ENCODE measurements at regions not wholly inside any gene's neighbourhood (a gene's known extent, or its start where the extent isn't known, plus 50 kb on each side); places are given as distances from the start of the nearest gene placed in this dataset.
"Not testable (repeated sequence)": the region's sequence is repeated elsewhere in the genome, so short reads cannot be mapped to it uniquely, and the experiment has no call there.

DNA sequence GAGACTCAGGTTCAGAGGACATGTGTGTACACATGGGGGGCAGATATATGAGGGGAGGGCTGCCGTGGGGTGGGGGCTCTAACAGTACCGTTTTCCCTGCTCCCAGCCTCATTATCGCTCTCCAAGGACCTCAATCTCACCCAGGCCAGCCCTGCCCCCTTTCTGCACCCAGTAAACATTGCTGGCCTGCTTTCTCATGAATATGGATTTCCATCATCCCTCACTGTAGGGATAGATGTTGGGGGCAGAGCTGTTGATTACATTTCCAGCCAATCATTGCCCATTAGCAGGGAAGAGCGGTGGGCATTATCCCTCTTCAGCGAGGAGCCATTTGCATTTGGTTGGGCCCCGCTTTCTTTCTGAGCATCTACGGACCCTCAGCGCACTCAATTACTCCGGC lies 273.8 kb downstream of the RPS6KC1 start:
- DNase-seq = no peak

DNA sequence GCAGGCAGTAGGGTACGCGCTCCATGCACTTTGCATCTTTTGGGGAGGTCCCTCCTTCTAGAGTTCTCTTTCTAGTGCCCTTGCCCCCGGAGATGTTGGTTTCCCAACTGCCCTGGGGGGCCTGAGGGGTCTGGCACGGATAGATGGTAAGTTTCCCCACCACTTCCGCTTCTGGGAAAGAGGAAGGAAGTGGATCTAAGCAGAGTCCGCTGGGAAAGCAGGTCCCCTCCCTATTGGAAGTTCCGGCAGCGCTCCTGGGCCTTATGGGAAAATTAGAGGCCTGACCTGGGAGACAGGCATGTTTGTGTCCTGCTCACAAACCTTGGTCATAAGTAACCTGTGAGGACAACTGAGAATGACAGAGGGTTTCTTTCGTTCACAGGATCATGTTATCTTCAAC lies 274.4 kb downstream of the RPS6KC1 start:
- DNase-seq = no peak

DNA sequence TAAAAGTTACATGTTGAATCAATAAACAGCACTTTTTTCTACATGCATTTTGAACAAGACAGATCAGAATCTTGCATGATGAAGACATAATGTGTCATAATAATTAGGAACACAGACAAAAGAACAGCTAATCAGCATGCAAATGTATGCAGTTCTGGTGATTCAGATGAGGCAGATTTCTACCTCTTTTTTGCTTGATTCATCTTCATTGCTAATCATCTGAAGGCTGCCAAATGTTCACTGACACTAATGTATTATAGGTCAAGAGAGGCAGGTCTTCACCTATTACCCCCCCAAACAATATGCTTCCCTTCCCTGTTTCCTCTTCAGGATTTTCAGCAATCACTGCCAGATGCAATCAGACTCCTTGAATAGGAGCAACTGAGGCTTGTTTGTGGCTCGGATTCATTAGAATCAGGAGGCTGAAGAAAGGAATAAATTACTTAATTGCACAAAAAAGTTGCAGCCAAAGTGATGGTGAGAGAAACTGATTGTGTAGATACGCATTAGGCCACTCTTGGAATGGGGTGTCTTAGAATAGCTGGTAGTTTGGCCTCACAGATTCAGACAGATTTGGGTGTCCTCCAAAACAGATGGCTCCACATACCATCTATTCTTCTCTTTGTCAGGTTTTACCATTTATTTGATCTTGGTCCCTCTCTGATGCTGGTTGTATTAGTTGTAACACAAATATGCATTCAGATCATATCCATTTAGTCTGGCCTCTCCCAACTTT lies 275.4 kb downstream of the RPS6KC1 start:
- DNase-seq = no peak

DNA sequence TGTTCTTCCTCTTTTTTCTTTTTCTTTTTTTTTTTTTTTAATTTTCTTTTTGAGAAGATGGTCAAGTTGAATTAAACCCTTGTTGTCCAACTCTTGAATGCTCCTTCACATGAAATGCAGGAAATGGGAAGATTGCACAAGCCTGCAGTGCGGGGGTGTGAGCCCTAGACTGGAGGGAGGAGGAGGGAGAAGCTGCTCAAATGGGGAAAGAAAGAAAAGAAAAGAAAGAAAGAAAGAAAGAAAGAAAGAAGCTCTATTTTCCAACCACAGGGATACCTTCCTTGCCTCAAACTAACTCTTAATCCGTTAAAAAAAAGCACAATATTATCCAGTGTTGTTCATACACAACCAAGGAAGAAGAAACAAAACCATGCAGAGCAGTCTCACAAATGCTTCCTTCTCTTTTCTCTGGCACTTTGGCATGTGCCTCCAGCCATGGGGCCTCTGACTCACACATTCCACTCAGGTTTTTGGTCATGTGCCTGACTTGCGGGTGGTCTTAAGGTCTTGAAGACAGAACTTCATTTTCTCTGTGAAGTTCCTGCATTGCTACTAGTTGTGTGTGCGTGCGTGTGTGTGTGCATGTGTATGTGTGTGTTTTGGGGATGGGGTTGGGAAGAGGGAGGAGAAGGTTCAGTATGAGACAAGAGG lies 276.1 kb downstream of the RPS6KC1 start:
- DNase-seq = no peak

DNA sequence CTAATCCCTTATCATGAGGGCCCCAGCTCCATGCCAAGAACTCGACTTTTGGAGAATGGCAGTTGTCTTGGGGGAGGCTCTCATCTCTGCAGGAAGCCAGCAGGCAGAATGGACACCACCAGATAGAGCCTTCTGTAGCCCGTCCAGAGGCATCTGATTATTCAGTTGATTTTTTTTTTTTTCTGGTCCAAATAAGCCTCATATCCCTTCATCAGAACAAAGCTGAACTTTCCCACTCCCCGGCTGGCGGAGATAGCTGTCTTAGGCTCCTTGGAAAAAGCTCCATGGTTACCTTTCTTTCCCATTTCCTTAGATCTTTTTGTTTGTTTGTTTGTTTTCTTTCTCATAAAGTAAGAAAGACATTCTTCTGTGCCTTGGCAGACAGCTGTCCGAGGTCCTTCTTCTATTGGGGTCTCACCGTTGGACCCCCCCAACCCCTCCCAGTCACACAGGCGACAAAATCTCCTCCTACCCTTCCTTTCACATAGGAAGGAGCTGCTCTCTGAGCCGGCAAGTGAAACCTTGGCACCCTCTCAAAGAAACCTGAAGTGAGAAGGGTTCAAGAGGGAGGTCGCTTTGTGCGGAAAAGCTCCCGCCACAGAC lies 278.5 kb downstream of the RPS6KC1 start:
- no peak for DNase-seq

DNA sequence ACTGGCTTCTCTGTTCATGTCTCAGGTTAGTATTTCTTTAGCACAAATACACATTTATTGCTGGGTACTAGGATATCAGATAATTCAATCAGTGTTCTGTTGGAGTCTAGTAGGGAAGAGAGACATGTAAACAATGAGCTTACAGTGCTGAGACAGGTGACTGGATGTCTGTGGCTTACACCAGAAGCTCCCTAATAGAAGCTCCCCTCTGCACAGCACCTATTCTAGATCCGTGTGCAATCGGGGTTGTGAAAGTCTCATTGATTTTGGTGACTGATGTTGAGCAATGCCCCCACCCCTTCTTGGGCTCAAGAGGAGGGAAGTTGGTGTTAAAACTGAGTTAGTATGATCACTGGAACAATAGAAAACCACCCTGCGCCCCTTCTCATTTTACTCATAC lies 279.2 kb downstream of the RPS6KC1 start:
- DNase-seq = no peak

DNA sequence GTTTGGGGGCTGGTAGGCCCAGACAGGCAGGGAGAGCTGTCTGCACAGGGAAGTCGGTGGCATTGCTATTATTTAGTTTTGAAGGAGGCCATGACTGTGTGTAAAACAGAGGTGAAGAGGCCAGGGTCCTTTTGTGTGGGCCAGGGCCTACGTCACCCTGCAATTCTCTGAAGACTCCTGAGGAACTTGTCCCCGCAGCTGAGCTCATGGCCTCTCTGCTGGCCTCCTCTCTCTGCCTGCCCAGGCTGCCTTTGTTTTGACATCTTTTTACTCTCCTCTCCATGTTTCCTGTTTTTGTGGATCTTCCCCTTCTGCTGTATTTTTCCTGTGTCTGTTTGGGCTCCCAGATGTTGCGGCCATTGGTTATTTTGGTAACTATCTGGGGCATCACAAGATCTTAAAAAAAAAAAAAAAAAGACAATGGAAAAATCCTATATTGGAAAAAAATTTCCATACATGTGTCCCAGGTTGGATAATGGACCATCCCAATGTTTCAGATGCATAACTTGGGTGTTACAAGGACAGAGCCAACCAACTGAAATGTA lies 280.7 kb downstream of the RPS6KC1 start:
- no peak for DNase-seq

DNA sequence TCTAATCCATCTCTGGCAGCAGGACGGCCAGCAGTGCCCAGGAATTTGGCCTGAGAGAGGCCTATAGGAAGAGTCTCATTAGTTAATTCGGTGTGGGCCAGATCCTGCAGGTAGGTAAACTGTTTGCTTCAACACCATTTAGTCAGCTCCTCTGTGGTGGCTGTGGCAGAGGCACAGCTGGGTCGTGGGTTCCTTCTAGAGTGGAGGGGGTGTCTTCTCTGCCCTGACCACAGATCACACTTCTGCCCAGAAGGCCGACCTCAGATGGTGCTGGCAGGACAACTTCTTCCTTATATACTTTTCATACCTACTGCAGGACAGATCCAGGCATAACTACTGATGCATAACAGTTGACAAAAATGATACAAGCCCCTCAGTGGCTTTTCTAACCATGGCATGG lies 281.4 kb downstream of the RPS6KC1 start:
- DNase-seq = no peak

DNA sequence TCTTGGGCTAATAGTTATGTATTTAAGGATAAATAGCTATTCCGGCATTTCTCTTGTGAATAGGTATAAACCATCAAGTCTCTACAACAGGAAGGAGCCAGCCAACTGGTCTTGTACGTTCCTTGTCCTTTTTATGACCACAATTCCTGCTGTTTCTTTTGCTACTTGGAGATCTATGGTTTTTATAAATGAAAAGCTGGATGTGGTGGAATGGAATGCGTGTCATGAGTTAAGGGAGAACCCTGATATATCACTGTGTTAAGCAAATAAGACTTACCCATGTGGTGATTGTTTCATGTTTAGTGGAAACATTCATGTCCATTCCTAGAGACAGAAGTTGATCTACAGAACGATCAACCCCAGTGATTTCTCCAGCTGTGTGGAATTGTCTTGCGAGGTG lies 282.1 kb downstream of the RPS6KC1 start:
- no peak for DNase-seq

DNA sequence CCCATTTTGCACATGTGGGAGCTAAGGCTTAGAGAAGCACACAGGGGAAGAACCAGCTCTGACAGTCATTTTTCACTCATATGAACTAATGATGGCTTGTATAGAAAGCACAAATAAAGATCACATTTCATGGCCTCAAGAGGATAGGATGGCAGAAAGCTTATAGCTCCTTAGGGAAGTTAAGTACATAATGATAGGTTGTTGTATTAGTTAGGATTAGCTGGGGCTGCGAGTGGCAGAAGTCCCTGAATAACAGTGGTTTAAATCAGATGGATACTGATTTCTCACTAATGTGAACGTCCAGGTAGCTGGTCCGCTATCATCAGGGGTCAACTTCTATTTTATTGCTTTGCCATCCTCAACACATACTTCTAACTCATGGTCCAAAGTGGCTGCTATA lies 284.0 kb downstream of the RPS6KC1 start:
- no peak for DNase-seq

DNA sequence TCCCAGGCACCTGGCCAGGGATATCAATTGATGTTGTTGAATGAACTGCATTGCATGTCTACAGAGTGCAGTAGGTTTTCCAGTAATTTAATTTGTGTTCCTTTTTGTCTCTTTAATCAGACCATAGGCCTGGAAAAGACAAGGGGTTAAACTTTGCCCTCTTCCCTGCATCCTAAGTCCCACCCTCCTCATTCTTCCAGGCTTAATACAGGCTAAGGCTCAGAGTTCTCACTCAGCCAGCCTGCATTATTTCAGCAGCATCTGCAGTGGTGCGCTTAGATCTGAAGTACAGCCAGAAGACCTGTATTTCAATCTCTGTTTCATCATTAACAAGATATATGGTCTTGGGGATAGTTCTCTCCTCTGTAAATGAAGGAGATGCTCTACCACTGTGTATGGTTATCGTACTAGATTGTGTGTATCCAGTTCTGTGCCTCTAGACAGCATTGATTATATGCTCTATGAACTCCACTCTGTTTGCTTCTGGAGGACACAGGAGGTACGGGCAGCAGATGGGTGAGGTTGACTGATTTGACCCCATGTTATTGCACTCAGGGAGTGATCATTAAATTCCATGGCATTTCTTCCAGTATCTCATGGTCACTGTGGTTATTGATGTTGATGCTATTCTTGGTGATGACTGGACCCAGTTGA lies 286.1 kb downstream of the RPS6KC1 start:
- no peak for DNase-seq

DNA sequence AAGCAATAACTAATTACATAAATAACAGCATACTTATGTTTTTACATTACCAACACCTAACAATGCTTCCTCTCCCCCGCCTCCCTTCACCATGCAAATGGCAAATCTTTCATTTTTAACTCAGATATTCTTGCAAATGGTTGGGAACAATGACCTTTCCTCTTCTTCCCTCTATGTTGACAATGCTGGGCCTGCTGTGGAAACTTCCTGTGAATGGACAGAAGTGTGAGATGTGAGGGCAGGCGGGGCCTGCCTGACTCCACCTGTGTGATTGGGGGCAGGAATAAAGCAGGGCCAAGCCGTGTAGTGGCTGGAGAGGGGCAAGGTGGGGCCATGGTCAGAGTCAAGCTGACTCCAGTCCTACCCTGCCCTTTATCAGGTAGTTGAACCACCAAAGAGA lies 289.6 kb downstream of the RPS6KC1 start:
- DNase-seq = no peak

DNA sequence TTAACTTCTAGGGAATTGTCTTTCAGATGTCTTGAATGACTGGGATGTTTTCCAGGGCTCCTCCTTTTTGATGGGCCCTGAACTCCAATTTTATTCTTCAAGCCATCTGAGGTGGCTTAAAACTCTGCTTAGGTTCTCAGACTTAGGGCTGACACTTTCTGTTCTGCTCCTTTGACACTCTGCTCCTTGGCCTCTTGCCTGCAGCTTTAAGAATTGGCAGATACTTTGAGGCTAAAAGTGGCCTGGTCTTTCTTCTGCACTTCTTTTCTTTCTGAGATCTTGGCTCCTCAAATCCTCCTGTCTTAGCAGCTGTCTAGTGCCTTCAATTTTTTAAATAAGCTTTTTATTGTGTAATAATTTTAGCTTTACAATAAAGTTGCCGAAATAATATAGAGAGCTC lies 294.6 kb downstream of the RPS6KC1 start:
- DNase-seq = no peak

DNA sequence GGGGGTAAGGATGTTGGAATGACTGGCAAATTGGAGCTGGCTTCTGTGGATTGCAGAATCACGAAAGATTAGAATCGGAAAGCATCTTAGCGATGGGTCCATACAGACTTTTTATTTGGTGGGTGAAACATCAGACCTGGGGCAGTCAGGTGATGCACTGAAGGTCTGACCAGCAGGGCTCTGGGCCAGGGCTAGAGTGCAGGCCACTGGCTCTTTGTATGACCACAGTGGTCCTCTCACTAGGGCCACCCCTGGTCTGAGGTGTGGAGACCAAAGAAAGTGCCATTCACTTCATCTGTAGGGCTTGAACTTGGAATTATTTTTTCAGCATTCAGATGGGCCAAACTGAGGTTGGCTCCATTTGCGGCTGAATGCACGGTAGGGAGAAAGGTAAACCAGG lies 306.4 kb downstream of the RPS6KC1 start:
- DNase-seq = no peak

DNA sequence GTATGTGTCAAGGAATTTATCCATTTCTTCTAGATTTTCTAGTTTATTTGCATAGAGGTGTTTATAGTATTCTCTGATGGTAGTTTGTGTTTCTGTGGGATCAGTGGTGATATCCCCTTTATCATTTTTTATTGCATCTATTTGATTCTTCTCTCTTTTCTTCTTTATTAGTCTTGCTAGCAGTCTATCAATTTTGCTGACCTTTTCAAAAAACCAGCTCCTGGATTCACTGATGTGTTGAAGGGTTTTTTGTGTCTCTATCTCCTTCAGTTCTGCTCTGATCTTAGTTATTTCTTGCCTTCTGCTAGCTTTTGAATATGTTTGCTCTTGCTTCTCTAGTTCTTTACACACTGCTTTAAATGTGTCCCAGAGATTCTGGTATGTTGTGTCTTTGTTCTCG lies 307.3 kb downstream of the RPS6KC1 start:
- DNase-seq = not testable (repeated sequence)

DNA sequence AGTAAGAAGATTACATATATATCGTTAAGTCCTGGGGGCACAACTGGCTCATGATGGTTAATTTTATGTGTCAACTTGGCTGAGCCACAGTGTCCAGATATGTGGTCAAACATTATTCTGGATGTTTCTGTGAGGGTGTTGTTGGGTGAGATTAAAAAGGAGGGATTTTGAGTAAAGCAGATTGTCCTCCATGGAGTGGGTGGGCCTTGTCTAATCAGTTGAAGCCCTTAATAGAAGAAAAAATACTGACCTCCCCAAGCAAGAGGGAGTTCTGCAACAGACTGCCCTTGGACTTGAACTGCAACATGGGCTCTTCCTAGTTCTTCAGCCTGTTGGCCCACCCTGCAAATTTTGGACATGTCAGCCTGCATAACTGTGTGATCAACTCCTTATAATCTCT lies 311.6 kb downstream of the RPS6KC1 start:
- DNase-seq = no peak

DNA sequence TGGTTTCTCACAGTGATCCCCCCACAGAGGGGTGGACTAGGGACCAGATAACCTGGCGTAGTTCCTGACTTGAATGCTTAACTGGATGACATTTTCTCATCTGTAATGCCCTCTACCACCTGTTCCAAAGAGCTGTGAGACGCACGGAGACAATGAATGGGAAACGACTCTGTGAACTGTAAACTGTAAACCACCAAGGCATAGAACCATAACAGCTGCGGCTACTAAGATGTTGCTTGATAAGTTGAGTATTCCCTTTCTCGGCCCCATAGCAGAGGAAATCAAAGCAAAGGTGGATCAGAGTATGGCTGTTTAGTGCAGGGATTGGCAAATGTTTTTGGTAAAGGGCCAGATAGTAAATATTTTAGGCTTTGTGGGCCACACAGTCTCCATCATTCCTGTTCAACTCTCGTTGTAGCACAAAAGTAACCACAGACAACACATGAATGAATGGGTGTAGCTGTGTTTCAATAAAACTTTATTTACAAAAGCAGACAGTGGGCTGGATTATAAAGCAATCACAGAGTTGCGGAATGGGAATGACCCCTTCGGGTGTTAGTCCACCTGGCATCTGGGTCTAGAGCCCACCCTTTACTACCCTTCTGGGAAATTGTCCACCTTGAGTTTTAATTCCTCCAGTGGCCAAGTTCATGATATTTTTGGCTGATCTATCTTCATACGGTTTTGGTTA lies 315.2 kb downstream of the RPS6KC1 start:
- no peak for DNase-seq

DNA sequence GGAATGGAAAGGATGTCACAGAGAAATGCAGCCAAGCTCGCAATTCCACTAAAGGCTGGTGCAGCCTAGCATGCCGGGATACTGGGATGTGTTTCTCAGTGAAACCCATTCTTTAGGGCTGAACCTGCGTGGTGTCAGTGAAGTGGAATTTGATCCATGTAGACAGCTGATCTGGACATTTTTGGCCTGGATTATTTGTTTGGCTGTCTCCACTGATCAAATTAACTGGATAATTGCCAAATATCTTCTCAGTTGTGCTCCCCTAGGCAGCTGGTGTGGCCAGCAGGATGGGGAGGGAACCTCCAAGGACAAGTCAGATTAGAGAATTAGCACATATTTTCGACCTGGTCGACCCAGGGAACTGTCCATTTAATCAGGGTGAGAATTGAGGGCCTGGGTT lies 318.4 kb downstream of the RPS6KC1 start:
- no peak for DNase-seq

DNA sequence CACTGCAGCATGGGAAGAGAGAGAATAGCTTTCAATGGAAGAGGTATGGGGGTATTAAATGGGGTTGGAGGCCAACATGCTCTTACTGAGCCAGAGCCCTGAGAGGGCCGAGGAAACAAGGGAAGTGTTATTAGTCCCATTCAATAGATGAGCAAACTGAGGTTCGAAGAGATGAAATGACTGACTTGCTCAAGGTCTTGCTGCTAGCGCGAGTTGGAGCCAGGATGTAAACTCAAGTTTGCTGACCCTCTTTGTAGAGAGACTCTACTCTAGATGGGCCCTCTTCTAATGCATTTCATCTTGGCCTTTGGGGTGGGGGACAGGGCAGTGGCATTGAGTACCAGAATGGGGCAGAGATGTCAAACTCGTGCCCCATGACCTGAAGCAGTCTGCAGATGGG lies 319.5 kb downstream of the RPS6KC1 start:
- no peak for DNase-seq

DNA sequence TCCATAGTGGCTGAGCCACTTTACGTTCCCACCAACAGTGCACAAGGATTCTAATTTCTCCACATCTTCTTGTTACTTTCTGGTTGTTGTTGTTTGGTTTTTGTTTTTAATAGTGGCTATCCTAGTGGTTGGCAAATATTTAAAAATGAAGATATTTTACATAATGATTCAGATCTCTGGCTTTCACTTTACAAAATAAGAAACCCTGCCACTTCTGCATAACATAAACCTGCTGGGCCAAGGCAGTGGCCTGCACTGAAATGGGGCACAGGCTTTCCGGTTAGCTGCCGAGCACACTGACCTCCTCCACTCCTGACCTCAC lies 320.4 kb downstream of the RPS6KC1 start:
- DNase-seq = no peak

DNA sequence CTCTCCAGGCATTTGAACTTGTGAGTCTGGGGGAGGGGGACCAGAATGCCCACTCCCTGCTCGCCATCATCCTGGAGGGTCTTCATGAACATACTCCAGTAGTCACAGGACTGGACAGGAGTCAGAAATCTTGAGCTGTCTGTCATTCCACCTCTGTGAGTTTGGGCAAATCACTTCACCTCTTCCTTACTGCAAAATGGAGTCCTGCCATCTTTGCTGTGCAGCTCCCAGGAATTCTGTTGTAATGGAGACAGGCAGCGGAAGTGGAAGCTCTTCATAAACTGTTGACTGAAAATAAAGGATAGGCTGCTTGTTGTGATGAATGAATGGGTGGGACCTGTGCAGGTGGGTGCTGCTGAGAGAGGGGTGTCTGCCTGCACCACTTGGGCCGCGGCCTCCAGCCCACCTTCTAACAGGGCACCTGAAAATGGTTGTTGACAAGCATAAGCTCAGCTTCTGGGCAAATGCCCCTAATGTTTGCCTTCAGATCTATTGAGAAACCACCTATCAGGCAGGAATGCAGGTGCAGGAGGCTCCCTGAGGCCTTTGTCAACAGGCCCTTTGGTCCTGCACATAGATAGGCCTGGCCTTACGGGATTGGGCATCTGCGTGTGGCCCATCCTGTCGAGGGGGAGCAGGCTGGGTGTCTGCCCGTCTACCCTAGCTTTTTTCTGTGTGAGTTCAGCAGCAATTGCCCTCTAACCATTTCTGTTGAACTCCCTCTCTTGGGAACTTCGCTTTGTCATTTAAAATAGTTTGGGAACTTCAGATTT lies 321.0 kb downstream of the RPS6KC1 start:
- no peak for DNase-seq

DNA sequence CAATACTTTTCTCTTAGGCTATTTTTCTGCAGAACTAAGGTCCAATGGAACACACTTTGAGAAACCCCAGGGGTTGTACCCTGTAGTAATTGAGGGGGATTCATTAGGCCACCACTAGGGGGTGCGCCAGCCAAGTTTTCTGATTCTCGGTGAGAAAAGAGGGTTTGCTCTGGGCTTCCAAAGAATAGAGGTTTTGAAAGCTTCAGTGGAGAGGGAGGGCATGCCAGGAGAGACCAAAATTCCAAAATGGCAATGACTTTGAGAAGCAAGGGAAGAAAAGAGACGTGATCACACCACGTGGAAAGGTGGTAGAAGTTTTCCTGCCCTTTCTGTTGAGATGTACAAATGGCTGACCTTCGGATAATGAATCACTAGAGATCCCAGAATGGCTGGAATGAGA lies 323.3 kb downstream of the RPS6KC1 start:
- DNase-seq = peak; percentile 64
